T-cell (primary cell): ENCODE measurements at regions not wholly inside any gene's neighbourhood (a gene's known extent, or its start where the extent isn't known, plus 50 kb on each side); places are given as distances from the start of the nearest gene placed in this dataset.
"Not testable (repeated sequence)": the region's sequence is repeated elsewhere in the genome, so short reads cannot be mapped to it uniquely, and the experiment has no call there.

Experiments
- ATAC-seq, 4 experiments: fragments of 200-7000 bp in 3 of 4; fragments of 150-1000 bp in 1 of 4; cut with Tn5 transposase; replicated peaks in 1 of 4; 1 replicate in 3 of 4; 2 replicates in 1 of 4; pipeline ENCODE4 v1.10.0; 2021; ENCODE audit warnings: moderate library complexity in 3 of 4, mild to moderate bottlenecking in 2 of 4, moderate number of reproducible peaks in 1 of 4
- CTCF ChIA-PET, 2 donors: fragments of 300-600 bp; sonication (Branson Sonifier 250); formaldehyde crosslinking; loops; one replicate each; lab custom pipeline; 2022; ENCODE audit warnings: antibody characterized with exemption in 2 of 2; lab: Charles Lee
- POLR2A ChIA-PET, 2 donors: fragments of 300-600 bp; sonication (Branson Sonifier 250); formaldehyde crosslinking; loops; one replicate each; lab custom pipeline; 2022; ENCODE audit warnings: antibody characterized with exemption in 2 of 2; lab: Charles Lee
- DNase-seq, 35 experiments: peaks; one replicate each; pipeline versions ENCODE4 v3.0.0 to v3.0.0-alpha.2; 2013 to 2023
- H3K27ac ChIP-seq: one replicate; pipeline ENCODE4 v1.5.1; 2013; ENCODE audit warnings: low read length
- H3K27me3 ChIP-seq, 2 experiments: replicated peaks in 1 of 2; 1 replicate in 1 of 2; 2 replicates in 1 of 2; pipeline versions ENCODE4 v1.6.1 to v1.7.0; 2013; ENCODE audit warnings: low read length in 1 of 2, mixed read lengths in 1 of 2; ENCODE audit not compliant: control insufficient read depth in 2 of 2, insufficient read depth in 2 of 2; ENCODE audit errors: extremely low read depth in 1 of 2
- H3K36me3 ChIP-seq, 2 donors: 1 replicate in 1 of 2; 2 replicates in 1 of 2; pipeline versions ENCODE4 v1.6.1 to v1.7.0; 2013; ENCODE audit warnings: low read length in 1 of 2; ENCODE audit not compliant: control insufficient read depth in 2 of 2, insufficient read depth in 1 of 2; ENCODE audit errors: extremely low read depth in 1 of 2
- H3K4me1 ChIP-seq, 2 experiments: 1 replicate in 1 of 2; 2 replicates in 1 of 2; pipeline versions ENCODE4 v1.6.1 to v1.7.0; 2013; ENCODE audit warnings: low read length in 2 of 2, mixed read lengths in 1 of 2; ENCODE audit not compliant: insufficient read depth in 2 of 2, control insufficient read depth in 1 of 2; ENCODE audit errors: extremely low read depth in 1 of 2
- H3K4me3 ChIP-seq, 2 donors: 1 replicate in 1 of 2; 2 replicates in 1 of 2; pipeline versions ENCODE4 v1.5.1 to v1.7.0; 2013; ENCODE audit warnings: mild to moderate bottlenecking in 2 of 2, low read length in 1 of 2, moderate library complexity in 1 of 2; ENCODE audit not compliant: control insufficient read depth in 1 of 2; ENCODE audit errors: extremely low read depth in 1 of 2
- H3K9me3 ChIP-seq: 2 replicates; pipeline ENCODE4 v1.7.0; 2013
- H3K27ac Mint-ChIP-seq, 2 donors: one replicate each; pipeline ENCODE4 v1.8.0; 2020 to 2021; ENCODE audit warnings: mild to moderate bottlenecking in 2 of 2, mixed read lengths in 2 of 2
- H3K27me3 Mint-ChIP-seq, 2 donors: one replicate each; pipeline ENCODE4 v1.8.0; 2021 to 2022; ENCODE audit warnings: mixed read lengths in 2 of 2
- H3K36me3 Mint-ChIP-seq: one replicate; pipeline ENCODE4 v1.8.0; 2021; ENCODE audit warnings: mixed read lengths
- H3K4me1 Mint-ChIP-seq, 3 donors: one replicate each; pipeline ENCODE4 v1.8.0; 2020 to 2022; ENCODE audit warnings: mixed read lengths in 3 of 3, mild to moderate bottlenecking in 1 of 3
- H3K4me3 Mint-ChIP-seq, 3 donors: one replicate each; pipeline ENCODE4 v1.8.0; 2020 to 2022; ENCODE audit warnings: mild to moderate bottlenecking in 3 of 3, mixed read lengths in 3 of 3, moderate library complexity in 3 of 3
- H3K9me3 Mint-ChIP-seq, 3 donors: one replicate each; pipeline ENCODE4 v1.8.0; 2020 to 2022; ENCODE audit warnings: mixed read lengths in 3 of 3
- WGBS: methylation state at CpG from one replicate; pipeline ENCODE4 v1.1.5; 2013; ENCODE audit warnings: missing lambda C conversion rate; ENCODE audit not compliant: insufficient coverage; 5-methylcytosine and 5-hydroxymethylcytosine counted together

- no peaks in the 10 kb centered on the region for H3K36me3 Mint-ChIP-seq
- ATAC-seq (no peak), DNase-seq (no peak)
- WGBS: no CpG with 5 or more reads among the region's 2 CpGs
- H3K27ac ChIP-seq: no peak overlapping the region
- no peaks in the 10 kb centered on the region for H3K9me3 ChIP-seq
- no peak overlapping the region for H3K4me3 Mint-ChIP-seq
- no peak overlapping the region for H3K27ac Mint-ChIP-seq
- H3K4me1 Mint-ChIP-seq: no peaks in the 10 kb centered on the region
- H3K4me3 ChIP-seq: no peak overlapping the region
- H3K9me3 Mint-ChIP-seq: peaks cover 5 to 15% (median 10%) of the 10 kb centered on the region in 3 donors
- no peaks in the 10 kb centered on the region for H3K36me3 ChIP-seq
- no peaks in the 10 kb centered on the region for H3K27me3 Mint-ChIP-seq
- ChIA-PET POLR2A (no interaction called here), CTCF (no interaction called here)
- no peaks in the 10 kb centered on the region for H3K27me3 ChIP-seq
- no peaks in the 10 kb centered on the region for H3K4me1 ChIP-seq
Measured at GRCh38 chr7:137122145-137122544, 221.4 kb downstream of the PTN start.

DNA sequence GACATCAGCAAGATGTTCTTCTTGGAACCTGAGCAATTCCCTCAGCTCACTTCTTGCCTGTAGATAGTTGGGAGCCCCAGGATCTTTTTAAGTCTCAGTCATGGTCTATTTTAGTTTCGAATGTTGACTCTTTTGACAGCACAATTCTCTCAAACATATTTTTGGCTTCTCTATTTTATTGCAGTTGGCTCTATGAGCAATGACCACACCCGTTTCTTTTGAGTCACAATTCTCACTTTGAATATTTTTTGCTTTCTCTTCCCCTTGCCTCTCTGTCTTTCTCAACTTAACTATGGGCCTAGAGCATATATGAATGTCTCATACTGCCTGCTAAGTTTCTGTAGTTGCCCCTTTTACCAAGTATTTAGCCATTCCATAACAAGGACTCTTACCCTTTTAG lies 222.8 kb downstream of the PTN start:
- Histone ChIP-seq H3K36me3 (no peaks in the 10 kb centered on the region), H3K27ac (no peak overlapping the region), H3K27me3 (no peaks in the 10 kb centered on the region), H3K4me3 (no peak overlapping the region), H3K4me1 (no peaks in the 10 kb centered on the region), H3K9me3 (no peaks in the 10 kb centered on the region)
- ATAC-seq (no peak), DNase-seq (no peak)
- ChIA-PET POLR2A (no interaction called here), CTCF (no interaction called here)
- Mint-ChIP-seq H3K4me3 (no peak overlapping the region), H3K27me3 (no peaks in the 10 kb centered on the region), H3K36me3 (no peaks in the 10 kb centered on the region), H3K4me1 (no peaks in the 10 kb centered on the region), H3K9me3 (peaks cover 5 to 15% (median 10%) of the 10 kb centered on the region in 3 donors), H3K27ac (no peak overlapping the region)
- 17% methylated on average over 1 of the region's 2 CpGs for whole genome bisulfite sequencing

DNA sequence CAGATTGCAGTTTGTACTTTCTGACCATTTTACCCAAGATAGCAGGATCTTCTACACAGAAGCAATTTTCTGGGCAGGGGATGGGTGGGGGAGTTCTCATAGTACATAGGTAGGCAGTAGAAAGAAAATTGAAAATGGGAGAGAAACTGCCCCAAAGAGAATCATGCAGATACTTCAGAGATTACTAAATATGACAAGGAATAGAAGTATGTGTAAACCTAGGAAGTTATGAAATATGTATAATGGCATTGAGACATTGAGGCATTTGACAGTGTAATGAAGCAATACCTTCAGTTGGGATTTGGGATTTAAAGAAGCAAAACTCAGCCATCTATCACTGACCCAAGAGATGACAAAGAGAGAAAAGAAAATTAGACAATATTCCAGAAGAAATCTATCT lies 233.0 kb downstream of the PTN start:
- Mint-ChIP-seq H3K27me3 (no peaks in the 10 kb centered on the region), H3K27ac (no peak overlapping the region), H3K36me3 (no peaks in the 10 kb centered on the region), H3K4me1 (no peaks in the 10 kb centered on the region), H3K4me3 (no peak overlapping the region), H3K9me3 (peaks cover 4 to 15% (median 12%) of the 10 kb centered on the region in 3 donors)
- ChIA-PET CTCF (no interaction called here), POLR2A (no interaction called here)
- no peaks in the 10 kb centered on the region for H3K27me3 ChIP-seq
- ATAC-seq (no peak), DNase-seq (no peak)
- H3K4me1 ChIP-seq: no peaks in the 10 kb centered on the region
- H3K36me3 ChIP-seq: no peaks in the 10 kb centered on the region
- no peak overlapping the region for H3K4me3 ChIP-seq
- no peak overlapping the region for H3K27ac ChIP-seq
- H3K9me3 ChIP-seq: no peaks in the 10 kb centered on the region

DNA sequence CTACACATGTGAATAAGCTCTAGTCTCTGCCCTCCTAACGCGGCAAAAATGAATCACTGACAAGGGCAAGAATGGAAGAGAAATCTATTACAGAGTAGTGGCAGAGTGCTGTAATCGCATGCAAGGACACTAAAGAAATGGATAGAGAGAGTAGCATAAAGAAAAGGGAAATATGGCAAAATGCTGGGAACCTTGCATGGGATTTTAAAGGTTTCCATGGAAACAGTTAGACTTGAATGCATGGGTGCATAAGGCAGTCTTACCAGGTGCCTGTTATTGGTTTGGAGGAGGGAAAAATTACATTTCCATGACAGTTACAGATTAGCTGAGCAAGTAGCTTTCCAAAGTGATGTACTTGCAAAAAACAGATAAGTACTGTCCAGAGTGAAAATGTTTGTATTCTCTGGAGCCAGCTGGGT lies 233.4 kb downstream of the PTN start:
- Histone ChIP-seq H3K9me3 (no peaks in the 10 kb centered on the region), H3K4me1 (no peaks in the 10 kb centered on the region), H3K27me3 (no peaks in the 10 kb centered on the region), H3K36me3 (no peaks in the 10 kb centered on the region), H3K4me3 (no peak overlapping the region), H3K27ac (no peak overlapping the region)
- Mint-ChIP-seq H3K9me3 (peaks cover 9 to 15% (median 12%) of the 10 kb centered on the region in 3 donors), H3K27ac (no peak overlapping the region), H3K27me3 (no peaks in the 10 kb centered on the region), H3K4me3 (no peak overlapping the region), H3K4me1 (no peaks in the 10 kb centered on the region), H3K36me3 (no peaks in the 10 kb centered on the region)
- ATAC-seq (no peak), DNase-seq (no peak)
- POLR2A ChIA-PET: no interaction called here
- WGBS: 74% methylated on average over 3 of the region's 3 CpGs
- CTCF ChIA-PET: no interaction called here

GRCh38 chr7:137107802-137108201 lies 235.7 kb downstream of the PTN start:
- DNase-seq, H3K27ac Mint-ChIP-seq, H3K4me1 Mint-ChIP-seq, CTCF ChIA-PET, POLR2A ChIA-PET, H3K27me3 ChIP-seq, H3K4me3 Mint-ChIP-seq, H3K36me3 Mint-ChIP-seq, H3K4me3 ChIP-seq, H3K9me3 ChIP-seq, H3K27ac ChIP-seq, H3K36me3 ChIP-seq, H3K27me3 Mint-ChIP-seq, H3K4me1 ChIP-seq, ATAC-seq: not testable (repeated sequence)
- no CpG with 5 or more reads among the region's 2 CpGs for WGBS
- H3K9me3 Mint-ChIP-seq: peaks cover 17 to 20% (median 18%) of the 10 kb centered on the region in 3 donors

DNA sequence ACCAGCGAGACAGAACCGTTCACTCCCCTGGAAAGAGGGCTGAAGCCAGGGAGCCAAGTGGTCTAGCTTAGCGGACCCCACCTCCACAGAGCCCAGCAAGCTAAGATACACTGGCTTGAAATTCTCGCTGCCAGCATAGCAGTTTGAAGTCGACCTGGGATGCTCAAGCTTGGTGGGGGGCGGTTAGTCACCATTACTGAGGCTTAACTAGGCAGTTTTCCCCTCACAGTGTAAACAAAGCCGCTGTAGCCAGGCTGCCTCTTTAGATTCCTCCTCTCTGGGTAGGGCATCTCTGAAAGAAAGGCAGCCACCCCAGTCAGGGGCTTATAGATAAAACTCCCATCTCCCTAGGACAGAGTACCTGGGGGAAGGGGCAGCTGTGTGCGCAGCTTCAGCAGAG lies 235.1 kb downstream of the CHRM2 start:
- H3K36me3 Mint-ChIP-seq, DNase-seq, H3K4me1 ChIP-seq, H3K36me3 ChIP-seq, H3K4me3 ChIP-seq, H3K4me3 Mint-ChIP-seq, H3K27me3 ChIP-seq, H3K27me3 Mint-ChIP-seq, ATAC-seq, H3K27ac Mint-ChIP-seq, H3K4me1 Mint-ChIP-seq, H3K27ac ChIP-seq, POLR2A ChIA-PET, H3K9me3 ChIP-seq: not testable (repeated sequence)
- CTCF ChIA-PET: interaction anchor here in 1 of 2 donors (0.6 kb wide), 1 partner anchor 11 kb away, joined by 3 read pairs; no protein-coding TSS in a partner anchor
- WGBS: 86% methylated on average over 6 of the region's 8 CpGs
- H3K9me3 Mint-ChIP-seq: peaks cover 13 to 20% (median 19%) of the 10 kb centered on the region in 3 donors

GRCh38 chr7:137097111-137097510 lies 228.7 kb downstream of the CHRM2 start:
- no peak overlapping the region for H3K4me3 Mint-ChIP-seq
- no peaks in the 10 kb centered on the region for H3K4me1 ChIP-seq
- no peaks in the 10 kb centered on the region for H3K4me1 Mint-ChIP-seq
- WGBS: no CpG with 5 or more reads among the region's 1 CpG
- no peak overlapping the region for H3K27ac ChIP-seq
- no peak for DNase-seq
- no peak overlapping the region for H3K27ac Mint-ChIP-seq
- no peaks in the 10 kb centered on the region for H3K36me3 ChIP-seq
- no peak for ATAC-seq
- H3K27me3 ChIP-seq: no peaks in the 10 kb centered on the region
- peaks cover 22 to 29% (median 24%) of the 10 kb centered on the region in 3 donors for H3K9me3 Mint-ChIP-seq
- H3K36me3 Mint-ChIP-seq: no peaks in the 10 kb centered on the region
- H3K4me3 ChIP-seq: no peak overlapping the region
- H3K27me3 Mint-ChIP-seq: no peaks in the 10 kb centered on the region
- ChIA-PET POLR2A (no interaction called here), CTCF (no interaction called here)
- H3K9me3 ChIP-seq: no peaks in the 10 kb centered on the region
